PC-3 (cell line): ENCODE measurements at regions not wholly inside any gene's neighbourhood (a gene's known extent, or its start where the extent isn't known, plus 50 kb on each side); places are given as distances from the start of the nearest gene placed in this dataset.
A peak's percentile ranks its signal among the peaks of the same experiment; 100 is the strongest.
"Not testable (repeated sequence)": the region's sequence is repeated elsewhere in the genome, so short reads cannot be mapped to it uniquely, and the experiment has no call there.

Experiments used
- ATAC-seq: fragments of 200-7000 bp; cut with Tn5 transposase; 2 replicates; pipeline ENCODE4 v1.9.1; 2020; ENCODE audit warnings: mild to moderate bottlenecking, moderate library complexity
- BruUV-seq: library from RNA; stranded (reverse); fragments of 400-500 nt; replicated peaks from 2 replicates; lab custom pipeline; 2021; lab: Mats Ljungman, UMichigan
- CTCF ChIA-PET: fragments of 300-600 bp; sonication (Branson Sonifier 250); formaldehyde crosslinking; loops from one replicate; lab custom pipeline; 2022; ENCODE audit warnings: antibody characterized with exemption; lab: Charles Lee
- POLR2A ChIA-PET: fragments of 300-600 bp; sonication (Branson Sonifier 250); formaldehyde crosslinking; loops from one replicate; lab custom pipeline; 2022; ENCODE audit warnings: antibody characterized with exemption; ENCODE audit not compliant: unreplicated experiment; lab: Charles Lee
- DNase-seq: peaks from one replicate; pipeline ENCODE4 v3.0.0-alpha.2; 2015
- H2AFZ ChIP-seq: fragments of 300-600 bp; sonication (generic); 2 replicates; pipeline ENCODE4 v1.6.0; 2016; ENCODE audit warnings: antibody characterized with exemption, low read length
- H3F3A ChIP-seq: fragments of 300-600 bp; sonication (generic); one replicate; pipeline ENCODE4 v1.6.0; 2017; ENCODE audit warnings: antibody characterized with exemption, low read length, control low read depth, mild to moderate bottlenecking; ENCODE audit not compliant: unreplicated experiment
- H3K27ac ChIP-seq: fragments of 300-600 bp; sonication (generic); 2 replicates; pipeline ENCODE4 v1.5.1; 2016; ENCODE audit warnings: mild to moderate bottlenecking, low read length
- H3K27me3 ChIP-seq: fragments of 300-600 bp; sonication (generic); 2 replicates; pipeline ENCODE4 v1.6.1; 2016; ENCODE audit warnings: low read length, mixed read lengths
- H3K36me3 ChIP-seq: fragments of 300-600 bp; sonication (generic); 2 replicates; pipeline ENCODE4 v1.6.1; 2016; ENCODE audit warnings: low read depth, mixed run types, low read length, mixed read lengths
- H3K4me1 ChIP-seq: fragments of 300-600 bp; sonication (generic); 2 replicates; pipeline ENCODE4 v1.5.1; 2016; ENCODE audit warnings: low read length; ENCODE audit not compliant: insufficient read depth
- H3K4me2 ChIP-seq: fragments of 300-600 bp; sonication (generic); 2 replicates; pipeline ENCODE4 v1.6.0; 2016; ENCODE audit warnings: low read length
- H3K4me3 ChIP-seq: fragments of 300-600 bp; sonication (generic); 2 replicates; pipeline ENCODE4 v1.5.1; 2016; ENCODE audit warnings: mild to moderate bottlenecking, low read length, mixed read lengths
- H3K79me2 ChIP-seq: fragments of 300-600 bp; sonication (generic); 2 replicates; pipeline ENCODE4 v1.6.1; 2017; ENCODE audit warnings: low read length, mixed read lengths
- H3K9ac ChIP-seq: fragments of 300-600 bp; sonication (generic); 2 replicates; pipeline ENCODE4 v1.6.0; 2016; ENCODE audit warnings: mild to moderate bottlenecking, low read length
- H3K9me2 ChIP-seq: fragments of 300-600 bp; sonication (generic); replicated peaks from 2 replicates; pipeline ENCODE4 v1.6.1; 2016; ENCODE audit warnings: mixed run types, low read length, mixed read lengths
- H3K9me3 ChIP-seq: fragments of 300-600 bp; sonication (generic); 2 replicates; pipeline ENCODE4 v1.6.1; 2016; ENCODE audit warnings: low read length, mixed read lengths
- H4K20me1 ChIP-seq: fragments of 300-600 bp; sonication (generic); 2 replicates; pipeline ENCODE4 v1.6.1; 2016; ENCODE audit warnings: low read length, mixed read lengths
- CTCF ChIP-seq: fragments of 300-600 bp; sonication (generic); conservative IDR thresholded peaks from 2 replicates; pipeline ENCODE4 v1.5.1; 2017; ENCODE audit warnings: antibody characterized with exemption, low read depth, mild to moderate bottlenecking, low read length
- EZH2 ChIP-seq: fragments of 300-600 bp; sonication (generic); IDR thresholded peaks from one replicate; pipeline ENCODE4 v1.6.1; 2017; ENCODE audit warnings: antibody characterized with exemption, mild to moderate bottlenecking, low read length; ENCODE audit not compliant: unreplicated experiment
- EZH2phosphoT487 ChIP-seq: fragments of 300-600 bp; sonication (generic); IDR thresholded peaks from 2 replicates; pipeline ENCODE4 v1.6.1; 2018; ENCODE audit warnings: mild to moderate bottlenecking, antibody characterized with exemption, low read length, borderline replicate concordance
- intact Hi-C: fragments of 100-400 bp; cut with micrococcal nuclease; formaldehyde crosslinking; loops from 2 replicates; pipeline ENCODE4 v1.9.0; 2023

- CTCF ChIA-PET = no interaction called here
- POLR2A ChIA-PET = no interaction called here
- no peak overlapping the region for H3K4me2 ChIP-seq
These were observed 60.6 kb upstream of the SLC39A8 start for GRCh38 chr4:102405821-102406401.

DNA sequence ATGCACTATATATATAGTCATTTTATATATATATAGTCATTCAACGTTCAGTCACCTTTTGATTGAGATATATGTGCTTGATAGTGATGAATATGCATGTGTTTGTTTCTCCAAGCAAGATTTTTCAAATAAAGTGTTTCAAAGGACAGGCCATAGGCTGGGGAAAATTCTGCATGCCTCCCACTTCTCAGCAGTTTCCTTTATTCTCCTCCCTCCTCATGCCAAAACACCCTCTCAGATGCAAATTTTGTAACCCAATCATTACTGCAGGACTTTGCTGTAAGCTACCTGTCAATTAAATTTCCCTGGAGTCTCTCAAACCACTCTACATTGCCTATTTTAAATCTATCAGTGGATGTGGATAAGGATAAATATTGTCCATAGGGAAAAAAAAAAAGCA lies 65.6 kb upstream of the SLC39A8 start:
- H3K4me1 ChIP-seq, H3K36me3 ChIP-seq, H3K27me3 ChIP-seq, H3K9me3 ChIP-seq, H3K9ac ChIP-seq, H3K27ac ChIP-seq, H3K79me2 ChIP-seq, H3K9me2 ChIP-seq, H2AFZ ChIP-seq, H3F3A ChIP-seq, CTCF ChIA-PET, DNase-seq, H3K4me2 ChIP-seq, BruUV-seq, H4K20me1 ChIP-seq, H3K4me3 ChIP-seq, intact Hi-C loops, POLR2A ChIA-PET, ATAC-seq: not testable (repeated sequence)

More at GRCh38 chr4:102405821-102406401, 60.6 kb upstream of the SLC39A8 start:
- no peak for DNase-seq
- TF ChIP-seq EZH2 (no peak), EZH2phosphoT487 (no peak), CTCF (no peak)
- Histone ChIP-seq H3K79me2 (no peaks in the 10 kb centered on the region), H3K27ac (no peak overlapping the region), H3K27me3 (no peaks in the 10 kb centered on the region), H3K9ac (no peak overlapping the region), H3K4me1 (no peaks in the 10 kb centered on the region), H2AFZ (no peak overlapping the region), H3K9me2 (no peaks in the 10 kb centered on the region), H4K20me1 (no peaks in the 10 kb centered on the region), H3K9me3 (no peaks in the 10 kb centered on the region), H3K4me3 (no peak overlapping the region), H3K36me3 (no peaks in the 10 kb centered on the region), H3F3A (no peaks in the 10 kb centered on the region)
- intact Hi-C loops = no loop called here
- BruUV-seq = no TSS peak
- ATAC-seq = no peak

DNA sequence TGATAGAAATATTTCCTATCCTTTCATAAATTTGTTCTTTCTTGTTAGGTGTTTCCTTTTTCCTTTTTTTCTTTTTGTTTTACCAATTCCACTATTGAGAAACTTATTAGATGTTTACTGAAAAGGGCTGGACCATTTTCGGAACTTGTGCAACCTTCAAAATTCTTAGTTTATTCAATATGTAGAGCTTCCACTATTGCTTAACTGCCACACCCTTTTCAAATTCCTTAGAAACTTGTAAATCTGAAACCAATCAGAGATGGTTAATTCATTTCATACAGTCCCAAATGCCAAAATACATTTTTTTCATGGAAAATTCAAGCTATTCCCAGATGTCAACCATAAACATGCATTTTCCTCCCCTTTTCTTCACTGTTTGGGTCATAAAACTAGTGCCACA lies 66.1 kb upstream of the SLC39A8 start:
- H3K27me3 ChIP-seq = no peaks in the 10 kb centered on the region
- no TSS peak for BruUV-seq
- H3F3A ChIP-seq = no peaks in the 10 kb centered on the region
- ATAC-seq (no peak), DNase-seq (peak; percentile 17)
- ChIA-PET CTCF (no interaction called here), POLR2A (no interaction called here)
- H3K36me3 ChIP-seq = no peaks in the 10 kb centered on the region
- intact Hi-C loops = no loop called here
- H3K9me3 ChIP-seq = no peaks in the 10 kb centered on the region
- no peak overlapping the region for H2AFZ ChIP-seq
- TF ChIP-seq EZH2phosphoT487 = no peak
- TF ChIP-seq CTCF = no peak
- no peak for TF ChIP-seq EZH2
- H3K4me1 ChIP-seq = no peaks in the 10 kb centered on the region
- no peak overlapping the region for H3K27ac ChIP-seq
- H3K4me3 ChIP-seq = no peak overlapping the region
- no peaks in the 10 kb centered on the region for H3K9me2 ChIP-seq
- H4K20me1 ChIP-seq = no peaks in the 10 kb centered on the region
- no peak overlapping the region for H3K9ac ChIP-seq
- H3K4me2 ChIP-seq = no peak overlapping the region
- no peaks in the 10 kb centered on the region for H3K79me2 ChIP-seq
